HUES64 (cell line): ENCODE measurements at regions not wholly inside any gene's neighbourhood (a gene's known extent, or its start where the extent isn't known, plus 50 kb on each side); places are given as distances from the start of the nearest gene placed in this dataset.

ENCODE experiments used
- H3K27ac ChIP-seq: 2 replicates; pipeline ENCODE4 v1.7.0; 2013; ENCODE audit warnings: low read depth, low read length, inconsistent platforms
- H3K27me3 ChIP-seq: 2 replicates; pipeline ENCODE4 v1.6.1; 2013; ENCODE audit warnings: mild to moderate bottlenecking, low read length; ENCODE audit not compliant: insufficient read depth
- H3K36me3 ChIP-seq: 2 replicates; pipeline ENCODE4 v1.6.1; 2013; ENCODE audit warnings: mild to moderate bottlenecking, low read length; ENCODE audit not compliant: insufficient read depth
- H3K4me1 ChIP-seq: 2 replicates; pipeline ENCODE4 v1.6.1; 2013; ENCODE audit warnings: mild to moderate bottlenecking, low read length, moderate library complexity; ENCODE audit not compliant: insufficient read depth
- H3K4me3 ChIP-seq: 2 replicates; pipeline ENCODE4 v1.5.1; 2013; ENCODE audit warnings: mild to moderate bottlenecking, low read length, moderate library complexity
- H3K9ac ChIP-seq: 2 replicates; pipeline ENCODE4 v1.6.1; 2013; ENCODE audit warnings: mild to moderate bottlenecking, low read depth, low read length
- H3K9me3 ChIP-seq: 2 replicates; pipeline ENCODE4 v1.6.1; 2013; ENCODE audit warnings: low read depth, low read length; ENCODE audit not compliant: insufficient read depth
- whole genome bisulfite sequencing: fragments of 150-250, 120-280 bp; methylation state at CpG from one replicate; pipeline ENCODE4 v1.1.7; 2013; ENCODE audit warnings: missing lambda C conversion rate; 5-methylcytosine and 5-hydroxymethylcytosine counted together

GRCh38 chr5:175579742-175580432 lies 78.0 kb upstream of the HRH2 start:
- Histone ChIP-seq H3K9ac (no peak overlapping the region), H3K4me1 (no peaks in the 10 kb centered on the region), H3K27ac (no peak overlapping the region), H3K27me3 (no peaks in the 10 kb centered on the region), H3K4me3 (no peak overlapping the region), H3K36me3 (no peaks in the 10 kb centered on the region), H3K9me3 (0 out of 2 replicates have a peak, but pooled peaks cover under 1% of the 10 kb centered on the region)
- WGBS: 82% methylated on average over 8 of the region's 11 CpGs

- no peak overlapping the region for H3K9ac ChIP-seq
- H3K9me3 ChIP-seq: peaks cover 9% of the 10 kb centered on the region; the same call in 1 of the 2 replicates
- WGBS: 82% methylated on average over 4 of the region's 4 CpGs
- no peaks in the 10 kb centered on the region for H3K36me3 ChIP-seq
- no peak overlapping the region for H3K27ac ChIP-seq
- H3K4me1 ChIP-seq: peaks cover 1% of the 10 kb centered on the region
- no peak overlapping the region for H3K4me3 ChIP-seq
- no peaks in the 10 kb centered on the region for H3K27me3 ChIP-seq
Observed at GRCh38 chr5:175582697-175583096, 75.2 kb upstream of the HRH2 start.

GRCh38 chr5:175585567-175585966 lies 72.3 kb upstream of the HRH2 start:
- Histone ChIP-seq H3K27ac (no peak overlapping the region), H3K27me3 (no peaks in the 10 kb centered on the region), H3K4me3 (no peak overlapping the region), H3K9ac (no peak overlapping the region), H3K4me1 (peaks cover 6% of the 10 kb centered on the region), H3K36me3 (no peaks in the 10 kb centered on the region), H3K9me3 (peaks cover 9% of the 10 kb centered on the region; the same call in 1 of the 2 replicates)
- 74% methylated on average over 5 of the region's 5 CpGs for WGBS

- Histone ChIP-seq H3K9ac (no peak overlapping the region), H3K36me3 (no peaks in the 10 kb centered on the region), H3K27me3 (no peaks in the 10 kb centered on the region), H3K4me3 (no peak overlapping the region), H3K9me3 (peaks cover 9% of the 10 kb centered on the region; the same call in 1 of the 2 replicates), H3K27ac (no peak overlapping the region), H3K4me1 (peaks cover 13% of the 10 kb centered on the region)
- 83% methylated on average over 5 of the region's 5 CpGs for WGBS
Observed at GRCh38 chr5:175588709-175589429, 69.0 kb upstream of the HRH2 start.

- H3K4me1 ChIP-seq: peaks cover 13% of the 10 kb centered on the region
- WGBS: 97% methylated on average over 6 of the region's 6 CpGs
- no peak overlapping the region for H3K9ac ChIP-seq
- no peaks in the 10 kb centered on the region for H3K36me3 ChIP-seq
- no peak overlapping the region for H3K27ac ChIP-seq
- H3K4me3 ChIP-seq: no peak overlapping the region
- H3K9me3 ChIP-seq: peaks cover 9% of the 10 kb centered on the region; the same call in 1 of the 2 replicates
- H3K27me3 ChIP-seq: no peaks in the 10 kb centered on the region
Observed at GRCh38 chr5:175589714-175590113, 68.2 kb upstream of the HRH2 start.

GRCh38 chr5:175590471-175590881 lies 67.4 kb upstream of the HRH2 start:
- H3K36me3 ChIP-seq: no peaks in the 10 kb centered on the region
- 66% methylated on average over 1 of the region's 3 CpGs for WGBS

GRCh38 chr5:175591293-175591692 lies 66.6 kb upstream of the HRH2 start:
- Histone ChIP-seq H3K27me3 (no peaks in the 10 kb centered on the region), H3K9me3 (peaks cover 3% of the 10 kb centered on the region; the same call in 1 of the 2 replicates), H3K4me3 (no peak overlapping the region), H3K36me3 (no peaks in the 10 kb centered on the region), H3K27ac (no peak overlapping the region), H3K4me1 (peaks cover 13% of the 10 kb centered on the region), H3K9ac (no peak overlapping the region)
- WGBS: 87% methylated on average over 4 of the region's 4 CpGs

More at GRCh38 chr5:175590471-175590881, 67.4 kb upstream of the HRH2 start:
- Histone ChIP-seq H3K27ac (no peak overlapping the region), H3K27me3 (no peaks in the 10 kb centered on the region), H3K4me3 (no peak overlapping the region), H3K9ac (no peak overlapping the region), H3K4me1 (peaks cover 13% of the 10 kb centered on the region), H3K9me3 (peaks cover 6% of the 10 kb centered on the region; the same call in 1 of the 2 replicates)

- no peaks in the 10 kb centered on the region for H3K9me3 ChIP-seq
- no peak overlapping the region for H3K9ac ChIP-seq
- H3K27me3 ChIP-seq: no peaks in the 10 kb centered on the region
- no peaks in the 10 kb centered on the region for H3K36me3 ChIP-seq
- H3K27ac ChIP-seq: no peak overlapping the region
- H3K4me1 ChIP-seq: peaks cover 7% of the 10 kb centered on the region; the same call in 1 of the 2 replicates
- H3K4me3 ChIP-seq: no peak overlapping the region
Observed at GRCh38 chr5:175593794-175594193, 64.1 kb upstream of the HRH2 start.

- Histone ChIP-seq H3K27ac (no peak overlapping the region), H3K4me3 (no peak overlapping the region), H3K36me3 (no peaks in the 10 kb centered on the region), H3K27me3 (no peaks in the 10 kb centered on the region), H3K9me3 (no peaks in the 10 kb centered on the region), H3K4me1 (peaks cover 3% of the 10 kb centered on the region; the same call in 1 of the 2 replicates), H3K9ac (no peak overlapping the region)
- WGBS: 94% methylated on average over 7 of the region's 7 CpGs
Observed at GRCh38 chr5:175595905-175596304, 62.0 kb upstream of the HRH2 start.

GRCh38 chr5:175596761-175597189 lies 61.1 kb upstream of the HRH2 start:
- no peaks in the 10 kb centered on the region for H3K4me1 ChIP-seq
- WGBS: 43% methylated on average over 9 of the region's 9 CpGs

GRCh38 chr5:175597718-175598117 lies 60.2 kb upstream of the HRH2 start:
- 73% methylated on average over 7 of the region's 7 CpGs for WGBS
- Histone ChIP-seq H3K27me3 (no peaks in the 10 kb centered on the region), H3K9ac (no peak overlapping the region), H3K36me3 (no peaks in the 10 kb centered on the region), H3K9me3 (no peaks in the 10 kb centered on the region), H3K4me1 (no peaks in the 10 kb centered on the region), H3K4me3 (no peak overlapping the region), H3K27ac (no peak overlapping the region)

More at GRCh38 chr5:175596761-175597189, 61.1 kb upstream of the HRH2 start:
- Histone ChIP-seq H3K27me3 (no peaks in the 10 kb centered on the region), H3K36me3 (no peaks in the 10 kb centered on the region), H3K9ac (no peak overlapping the region), H3K27ac (no peak overlapping the region), H3K4me3 (no peak overlapping the region), H3K9me3 (no peaks in the 10 kb centered on the region)
